PC-9 (cell line): ENCODE measurements at regions not wholly inside any gene's neighbourhood (a gene's known extent, or its start where the extent isn't known, plus 50 kb on each side); places are given as distances from the start of the nearest gene placed in this dataset.

Experiments used
- EZH2 ChIP-seq: fragments of 200-600 bp; sonication (generic); IDR thresholded peaks from 2 replicates; pipeline ENCODE4 v1.8.0; 2017; ENCODE audit warnings: antibody characterized with exemption, low read depth
- TF ChIP-seq, protein P1 (sequence below): fragments of 200-600 bp; sonication (generic); conservative IDR thresholded peaks from 2 replicates; pipeline ENCODE4 v1.6.1; 2017; ENCODE audit warnings: mixed run types, antibody characterized with exemption, mild to moderate bottlenecking, moderate library complexity

DNA sequence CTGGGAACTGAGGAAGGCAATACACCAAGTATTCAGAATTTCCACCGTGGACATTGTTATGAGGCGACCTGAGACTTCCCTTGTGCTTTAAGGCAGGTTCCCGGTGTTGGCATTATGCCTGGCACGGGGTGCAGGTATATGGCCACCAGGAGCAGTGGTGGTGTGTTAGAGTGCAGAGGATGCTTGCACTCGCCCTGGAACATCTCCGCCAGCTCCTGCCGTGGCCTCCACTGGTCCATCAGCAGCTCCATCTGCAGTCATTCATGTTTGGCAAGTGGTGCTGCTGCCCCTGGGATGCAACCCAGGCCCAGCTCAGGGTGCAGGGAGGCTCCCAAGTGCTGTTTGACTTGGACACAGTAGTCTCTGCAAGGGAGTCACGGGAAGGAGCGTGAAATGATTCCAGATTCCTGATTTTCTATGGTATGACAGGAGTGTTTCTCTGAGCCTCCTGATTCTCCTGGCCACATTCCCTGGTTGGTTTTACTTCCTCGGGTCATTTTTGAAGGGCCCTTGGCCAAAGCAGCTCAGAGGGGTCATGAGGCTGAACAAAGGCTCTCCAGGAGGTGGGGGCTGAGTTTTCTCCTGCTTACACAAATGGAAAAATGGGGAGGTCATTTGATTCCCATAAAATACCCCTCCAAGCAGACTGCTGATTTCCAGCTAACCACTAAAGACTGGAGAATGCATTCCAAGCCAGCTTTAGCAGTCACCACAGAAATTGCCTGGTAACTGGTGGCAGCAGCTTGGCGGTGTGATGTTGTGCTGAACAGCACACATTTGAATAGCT lies 60.4 kb upstream of the PSEN2 start:
- TF ChIP-seq, protein P1, sequence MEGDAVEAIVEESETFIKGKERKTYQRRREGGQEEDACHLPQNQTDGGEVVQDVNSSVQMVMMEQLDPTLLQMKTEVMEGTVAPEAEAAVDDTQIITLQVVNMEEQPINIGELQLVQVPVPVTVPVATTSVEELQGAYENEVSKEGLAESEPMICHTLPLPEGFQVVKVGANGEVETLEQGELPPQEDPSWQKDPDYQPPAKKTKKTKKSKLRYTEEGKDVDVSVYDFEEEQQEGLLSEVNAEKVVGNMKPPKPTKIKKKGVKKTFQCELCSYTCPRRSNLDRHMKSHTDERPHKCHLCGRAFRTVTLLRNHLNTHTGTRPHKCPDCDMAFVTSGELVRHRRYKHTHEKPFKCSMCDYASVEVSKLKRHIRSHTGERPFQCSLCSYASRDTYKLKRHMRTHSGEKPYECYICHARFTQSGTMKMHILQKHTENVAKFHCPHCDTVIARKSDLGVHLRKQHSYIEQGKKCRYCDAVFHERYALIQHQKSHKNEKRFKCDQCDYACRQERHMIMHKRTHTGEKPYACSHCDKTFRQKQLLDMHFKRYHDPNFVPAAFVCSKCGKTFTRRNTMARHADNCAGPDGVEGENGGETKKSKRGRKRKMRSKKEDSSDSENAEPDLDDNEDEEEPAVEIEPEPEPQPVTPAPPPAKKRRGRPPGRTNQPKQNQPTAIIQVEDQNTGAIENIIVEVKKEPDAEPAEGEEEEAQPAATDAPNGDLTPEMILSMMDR = no peak
- no peak for TF ChIP-seq EZH2
